GM23338 (cell line): ENCODE measurements at regions not wholly inside any gene's neighbourhood (a gene's known extent, or its start where the extent isn't known, plus 50 kb on each side); places are given as distances from the start of the nearest gene placed in this dataset.

Source experiments
- ATAC-seq: fragments of 200-7000 bp; cut with Tn5 transposase; 3 replicates; pipeline ENCODE4 v1.9.1; 2020
- DNase-seq: peaks from one replicate; pipeline ENCODE4 v3.0.0-alpha.2; 2015; ENCODE audit warnings: low spot score
- H2AFZ ChIP-seq: fragments of 200-600 bp; sonication (generic); 2 replicates; pipeline ENCODE4 v1.8.0; 2016; ENCODE audit warnings: antibody characterized with exemption, mild to moderate bottlenecking, moderate library complexity
- H3F3A ChIP-seq: fragments of 200-600 bp; sonication (generic); replicated peaks from 2 replicates; pipeline ENCODE4 v1.8.0; 2017; ENCODE audit warnings: antibody characterized with exemption, mixed run types, low read depth
- H3K27ac ChIP-seq: fragments of 200-600 bp; sonication (generic); 2 replicates; pipeline ENCODE4 v1.6.1; 2016; ENCODE audit warnings: low read depth
- H3K27me3 ChIP-seq: fragments of 200-600 bp; sonication (generic); 2 replicates; pipeline ENCODE4 v1.8.0; 2016; ENCODE audit warnings: mild to moderate bottlenecking, mixed run types, moderate library complexity; ENCODE audit not compliant: insufficient read depth
- H3K36me3 ChIP-seq: fragments of 200-600 bp; sonication (generic); 2 replicates; pipeline ENCODE4 v1.8.0; 2016; ENCODE audit warnings: mild to moderate bottlenecking; ENCODE audit not compliant: insufficient read depth
- H3K4me1 ChIP-seq: fragments of 200-600 bp; sonication (generic); 2 replicates; pipeline ENCODE4 v1.8.0; 2016; ENCODE audit warnings: mild to moderate bottlenecking, moderate library complexity; ENCODE audit not compliant: insufficient read depth
- H3K4me2 ChIP-seq: fragments of 200-600 bp; sonication (generic); 2 replicates; pipeline ENCODE4 v1.7.1; 2017; ENCODE audit warnings: mixed run types
- H3K4me3 ChIP-seq: fragments of 200-600 bp; sonication (generic); 2 replicates; pipeline ENCODE4 v1.6.1; 2016; ENCODE audit warnings: mixed run types
- H3K79me2 ChIP-seq: fragments of 200-600 bp; sonication (generic); replicated peaks from 2 replicates; pipeline ENCODE4 v1.8.0; 2017; ENCODE audit warnings: mild to moderate bottlenecking; ENCODE audit not compliant: insufficient read depth
- H3K9me2 ChIP-seq: fragments of 200-600 bp; sonication (generic); 2 replicates; pipeline ENCODE4 v1.8.0; 2017; ENCODE audit not compliant: insufficient read depth
- H4K20me1 ChIP-seq: fragments of 200-600 bp; sonication (generic); replicated peaks from 2 replicates; pipeline ENCODE4 v1.8.0; 2017; ENCODE audit warnings: mild to moderate bottlenecking; ENCODE audit not compliant: insufficient read depth
- H3K27ac Mint-ChIP-seq: 2 replicates; pipeline ENCODE4 v1.8.0; 2020; ENCODE audit warnings: inconsistent platforms, mild to moderate bottlenecking, moderate library complexity, mixed read lengths
- H3K27me3 Mint-ChIP-seq: 3 replicates; pipeline ENCODE4 v1.8.0; 2022; ENCODE audit warnings: low read depth, mild to moderate bottlenecking, moderate library complexity, mixed read lengths, inconsistent platforms; ENCODE audit not compliant: insufficient read depth, poor library complexity
- H3K36me3 Mint-ChIP-seq: 3 replicates; pipeline ENCODE4 v1.8.0; 2021; ENCODE audit warnings: low read depth, mild to moderate bottlenecking, inconsistent platforms, moderate library complexity, mixed read lengths
- H3K4me1 Mint-ChIP-seq: 3 replicates; pipeline ENCODE4 v1.8.0; 2020; ENCODE audit warnings: mild to moderate bottlenecking, inconsistent platforms, mixed read lengths
- H3K4me3 Mint-ChIP-seq: 3 replicates; pipeline ENCODE4 v1.8.0; 2021; ENCODE audit warnings: moderate library complexity, mild to moderate bottlenecking, inconsistent platforms, mixed read lengths
- H3K9me3 Mint-ChIP-seq: 3 replicates; pipeline ENCODE4 v1.8.0; 2020; ENCODE audit warnings: moderate library complexity, mild to moderate bottlenecking, inconsistent platforms, mixed read lengths
- CREB1 ChIP-seq: fragments of 250-450 bp; sonication (Bioruptor Pico); IDR thresholded peaks from 2 replicates; pipeline ENCODE4 v1.5.0; 2020; ENCODE audit warnings: low read depth, mild to moderate bottlenecking, moderate library complexity
- EZH2 ChIP-seq: fragments of 200-600 bp; sonication (generic); IDR thresholded peaks from one replicate; pipeline ENCODE4 v1.8.0; 2017; ENCODE audit warnings: antibody characterized with exemption, mild to moderate bottlenecking, low read depth; ENCODE audit not compliant: unreplicated experiment
- EZH2phosphoT487 ChIP-seq: fragments of 200-600 bp; sonication (generic); IDR thresholded peaks from one replicate; pipeline ENCODE4 v1.8.1; 2018; ENCODE audit warnings: antibody characterized with exemption; ENCODE audit not compliant: unreplicated experiment
- JUNB ChIP-seq: IDR thresholded peaks from one replicate; pipeline ENCODE4 v1.6.1; 2016; ENCODE audit warnings: antibody characterized with exemption; ENCODE audit not compliant: unreplicated experiment
- NANOG ChIP-seq: IDR thresholded peaks from 2 replicates; pipeline ENCODE4 v1.6.1; 2016; ENCODE audit warnings: antibody characterized with exemption, borderline replicate concordance
- POLR2AphosphoS5 ChIP-seq: IDR thresholded peaks from 2 replicates; pipeline ENCODE4 v1.6.1; 2016; ENCODE audit warnings: antibody characterized with exemption, low read depth
- STAT1 ChIP-seq: IDR thresholded peaks from one replicate; pipeline ENCODE4 v1.6.1; 2016; ENCODE audit warnings: antibody characterized with exemption; ENCODE audit not compliant: unreplicated experiment
- ZNF114 ChIP-seq: fragments of 250-450 bp; sonication (Bioruptor Pico); IDR thresholded peaks from 2 replicates; pipeline ENCODE4 v1.5.0; 2020; ENCODE audit warnings: mild to moderate bottlenecking, moderate library complexity
- ZNF331 ChIP-seq: fragments of 250-450 bp; sonication (Bioruptor Pico); IDR thresholded peaks from 2 replicates; pipeline ENCODE4 v1.5.0; 2020; ENCODE audit warnings: low read depth, mild to moderate bottlenecking, moderate library complexity
- ZNF462 ChIP-seq: fragments of 250-450 bp; sonication (Bioruptor Pico); IDR thresholded peaks from 2 replicates; pipeline ENCODE4 v1.5.0; 2020; ENCODE audit warnings: mild to moderate bottlenecking, moderate library complexity
- TF ChIP-seq, protein P1 (sequence below): IDR thresholded peaks from one replicate; pipeline ENCODE4 v1.6.1; 2018; ENCODE audit warnings: antibody characterized with exemption; ENCODE audit not compliant: unreplicated experiment
- TF ChIP-seq, protein P2 (sequence below), 2 experiments: fragments of 200-600 bp in 1 of 2; sonication (generic) in 1 of 2; conservative IDR thresholded peaks; 2 replicates each; pipeline versions ENCODE4 v1.5.1 to v1.6.1; 2016 to 2017; ENCODE audit warnings: antibody characterized with exemption in 2 of 2, low read depth in 2 of 2, mild to moderate bottlenecking in 2 of 2, moderate library complexity in 1 of 2
- TF ChIP-seq, protein P3 (sequence below): IDR thresholded peaks from 2 replicates; pipeline ENCODE4 v1.6.1; 2016; ENCODE audit warnings: antibody characterized with exemption

DNA sequence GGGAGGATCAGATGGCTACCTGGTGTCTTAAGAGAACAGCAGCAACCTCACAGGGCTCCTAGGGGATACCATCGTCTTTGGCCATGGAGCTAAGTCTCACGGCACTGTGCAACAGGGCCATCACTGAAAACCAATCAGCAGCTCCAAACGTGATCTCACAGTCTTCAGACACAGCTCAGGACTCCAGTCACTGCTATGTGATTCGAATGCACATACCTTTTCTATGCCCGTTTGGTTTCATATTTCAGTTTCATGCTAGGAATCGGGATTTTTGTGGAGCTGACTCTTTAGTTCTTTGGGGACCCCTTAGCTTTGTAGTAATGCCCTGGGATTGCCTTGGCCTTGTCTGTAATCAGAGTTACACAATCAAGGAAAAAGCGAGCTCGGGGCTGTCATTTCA, 162.8 kb upstream of the CDH11 start (continued):
- TF ChIP-seq ZNF462 (CRISPR knock-in tag) (no peak), EZH2phosphoT487 (no peak), ZNF331 (CRISPR knock-in tag) (no peak), JUNB (no peak), ZNF114 (CRISPR knock-in tag) (no peak), EZH2 (no peak), STAT1 (no peak), CREB1 (CRISPR knock-in tag) (no peak)

DNA sequence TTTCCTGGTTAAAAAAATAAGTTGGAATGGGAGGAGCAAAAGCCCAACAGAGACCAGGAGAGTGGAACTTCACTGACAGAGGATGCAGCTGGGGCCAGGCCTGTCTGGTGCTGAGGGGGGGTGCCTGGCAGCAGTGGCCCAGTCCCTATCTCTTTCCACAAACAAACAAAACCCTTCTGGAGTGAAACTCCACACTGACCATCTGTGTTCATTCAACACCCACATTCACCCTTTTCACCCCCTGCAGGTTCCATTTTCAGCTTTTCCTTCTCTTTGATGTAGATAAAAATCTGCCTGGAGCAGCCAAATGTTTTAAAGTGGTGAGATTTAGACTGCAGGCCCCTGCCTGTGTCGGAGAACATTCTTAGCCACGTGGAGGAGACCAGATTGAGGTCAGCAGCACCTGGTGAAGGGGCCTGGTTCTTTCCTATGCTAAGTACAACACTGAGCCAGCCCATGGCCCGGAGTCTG, 161.4 kb upstream of the CDH11 start:
- no peaks in the 10 kb centered on the region; the same call in 2 of the 3 replicates for H3K9me3 Mint-ChIP-seq
- Histone ChIP-seq H3K27ac (no peak overlapping the region), H3K9me2 (peaks cover 10% of the 10 kb centered on the region; the same call in 1 of the 2 replicates), H3F3A (no peaks in the 10 kb centered on the region), H3K36me3 (no peaks in the 10 kb centered on the region), H3K4me2 (no peak overlapping the region), H3K79me2 (no peaks in the 10 kb centered on the region), H3K4me1 (peaks cover 56% of the 10 kb centered on the region), H3K27me3 (no peaks in the 10 kb centered on the region), H4K20me1 (no peaks in the 10 kb centered on the region), H3K4me3 (no peak overlapping the region), H2AFZ (no peak overlapping the region; the same call in 1 of the 2 replicates)
- H3K27ac Mint-ChIP-seq = no peak overlapping the region
- peaks cover 59% of the 10 kb centered on the region for H3K4me1 Mint-ChIP-seq
- no peak overlapping the region for H3K4me3 Mint-ChIP-seq
- peaks cover 3% of the 10 kb centered on the region for H3K27me3 Mint-ChIP-seq
- H3K36me3 Mint-ChIP-seq = no peaks in the 10 kb centered on the region
- DNase-seq (no peak), ATAC-seq (peak; percentile 35; the same call in 2 of the 3 replicates)
- no peak for TF ChIP-seq ZNF331 (CRISPR knock-in tag)
- TF ChIP-seq, protein P1, sequence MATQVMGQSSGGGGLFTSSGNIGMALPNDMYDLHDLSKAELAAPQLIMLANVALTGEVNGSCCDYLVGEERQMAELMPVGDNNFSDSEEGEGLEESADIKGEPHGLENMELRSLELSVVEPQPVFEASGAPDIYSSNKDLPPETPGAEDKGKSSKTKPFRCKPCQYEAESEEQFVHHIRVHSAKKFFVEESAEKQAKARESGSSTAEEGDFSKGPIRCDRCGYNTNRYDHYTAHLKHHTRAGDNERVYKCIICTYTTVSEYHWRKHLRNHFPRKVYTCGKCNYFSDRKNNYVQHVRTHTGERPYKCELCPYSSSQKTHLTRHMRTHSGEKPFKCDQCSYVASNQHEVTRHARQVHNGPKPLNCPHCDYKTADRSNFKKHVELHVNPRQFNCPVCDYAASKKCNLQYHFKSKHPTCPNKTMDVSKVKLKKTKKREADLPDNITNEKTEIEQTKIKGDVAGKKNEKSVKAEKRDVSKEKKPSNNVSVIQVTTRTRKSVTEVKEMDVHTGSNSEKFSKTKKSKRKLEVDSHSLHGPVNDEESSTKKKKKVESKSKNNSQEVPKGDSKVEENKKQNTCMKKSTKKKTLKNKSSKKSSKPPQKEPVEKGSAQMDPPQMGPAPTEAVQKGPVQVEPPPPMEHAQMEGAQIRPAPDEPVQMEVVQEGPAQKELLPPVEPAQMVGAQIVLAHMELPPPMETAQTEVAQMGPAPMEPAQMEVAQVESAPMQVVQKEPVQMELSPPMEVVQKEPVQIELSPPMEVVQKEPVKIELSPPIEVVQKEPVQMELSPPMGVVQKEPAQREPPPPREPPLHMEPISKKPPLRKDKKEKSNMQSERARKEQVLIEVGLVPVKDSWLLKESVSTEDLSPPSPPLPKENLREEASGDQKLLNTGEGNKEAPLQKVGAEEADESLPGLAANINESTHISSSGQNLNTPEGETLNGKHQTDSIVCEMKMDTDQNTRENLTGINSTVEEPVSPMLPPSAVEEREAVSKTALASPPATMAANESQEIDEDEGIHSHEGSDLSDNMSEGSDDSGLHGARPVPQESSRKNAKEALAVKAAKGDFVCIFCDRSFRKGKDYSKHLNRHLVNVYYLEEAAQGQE = no peak
- no peak for TF ChIP-seq ZNF114 (CRISPR knock-in tag)
- TF ChIP-seq NANOG = no peak
- no peak for TF ChIP-seq POLR2AphosphoS5
- TF ChIP-seq CREB1 (CRISPR knock-in tag) = no peak
- TF ChIP-seq, protein P2, sequence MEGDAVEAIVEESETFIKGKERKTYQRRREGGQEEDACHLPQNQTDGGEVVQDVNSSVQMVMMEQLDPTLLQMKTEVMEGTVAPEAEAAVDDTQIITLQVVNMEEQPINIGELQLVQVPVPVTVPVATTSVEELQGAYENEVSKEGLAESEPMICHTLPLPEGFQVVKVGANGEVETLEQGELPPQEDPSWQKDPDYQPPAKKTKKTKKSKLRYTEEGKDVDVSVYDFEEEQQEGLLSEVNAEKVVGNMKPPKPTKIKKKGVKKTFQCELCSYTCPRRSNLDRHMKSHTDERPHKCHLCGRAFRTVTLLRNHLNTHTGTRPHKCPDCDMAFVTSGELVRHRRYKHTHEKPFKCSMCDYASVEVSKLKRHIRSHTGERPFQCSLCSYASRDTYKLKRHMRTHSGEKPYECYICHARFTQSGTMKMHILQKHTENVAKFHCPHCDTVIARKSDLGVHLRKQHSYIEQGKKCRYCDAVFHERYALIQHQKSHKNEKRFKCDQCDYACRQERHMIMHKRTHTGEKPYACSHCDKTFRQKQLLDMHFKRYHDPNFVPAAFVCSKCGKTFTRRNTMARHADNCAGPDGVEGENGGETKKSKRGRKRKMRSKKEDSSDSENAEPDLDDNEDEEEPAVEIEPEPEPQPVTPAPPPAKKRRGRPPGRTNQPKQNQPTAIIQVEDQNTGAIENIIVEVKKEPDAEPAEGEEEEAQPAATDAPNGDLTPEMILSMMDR (conservative IDR thresholded peaks at IDR 0.05; ENCODE audit: low read depth in 2 of 2) = no peak
- TF ChIP-seq, protein P3, sequence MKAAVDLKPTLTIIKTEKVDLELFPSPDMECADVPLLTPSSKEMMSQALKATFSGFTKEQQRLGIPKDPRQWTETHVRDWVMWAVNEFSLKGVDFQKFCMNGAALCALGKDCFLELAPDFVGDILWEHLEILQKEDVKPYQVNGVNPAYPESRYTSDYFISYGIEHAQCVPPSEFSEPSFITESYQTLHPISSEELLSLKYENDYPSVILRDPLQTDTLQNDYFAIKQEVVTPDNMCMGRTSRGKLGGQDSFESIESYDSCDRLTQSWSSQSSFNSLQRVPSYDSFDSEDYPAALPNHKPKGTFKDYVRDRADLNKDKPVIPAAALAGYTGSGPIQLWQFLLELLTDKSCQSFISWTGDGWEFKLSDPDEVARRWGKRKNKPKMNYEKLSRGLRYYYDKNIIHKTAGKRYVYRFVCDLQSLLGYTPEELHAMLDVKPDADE = no peak
- TF ChIP-seq STAT1 = no peak
- no peak for TF ChIP-seq EZH2
